ENCODE measurements at regions not wholly inside any gene's neighbourhood (a gene's known extent, or its start where the extent isn't known, plus 50 kb on each side); places are given as distances from the start of the nearest gene placed in this dataset.
"Not testable (repeated sequence)": the region's sequence is repeated elsewhere in the genome, so short reads cannot be mapped to it uniquely, and the experiment has no call there.

- DNase-seq, result no peak
Measured at GRCh38 chr5:100697970-100698369, 162.8 kb downstream of the FAM174A start.

- no peak for DNase-seq
Measured at GRCh38 chr5:100706776-100707175, 171.6 kb downstream of the FAM174A start.

GRCh38 chr5:100708645-100709171, 173.5 kb downstream of the FAM174A start:
- DNase-seq, result no peak

GRCh38 chr5:100709771-100710170, 174.6 kb downstream of the FAM174A start:
- no peak for DNase-seq

GRCh38 chr5:100714780-100715179, 179.6 kb downstream of the FAM174A start:
- DNase-seq, result not testable (repeated sequence)

GRCh38 chr5:100722657-100723056, 180.4 kb downstream of the ST8SIA4 start:
- no peak for DNase-seq

GRCh38 chr5:100723229-100723628, 179.9 kb downstream of the ST8SIA4 start:
- no peak for DNase-seq

DNA sequence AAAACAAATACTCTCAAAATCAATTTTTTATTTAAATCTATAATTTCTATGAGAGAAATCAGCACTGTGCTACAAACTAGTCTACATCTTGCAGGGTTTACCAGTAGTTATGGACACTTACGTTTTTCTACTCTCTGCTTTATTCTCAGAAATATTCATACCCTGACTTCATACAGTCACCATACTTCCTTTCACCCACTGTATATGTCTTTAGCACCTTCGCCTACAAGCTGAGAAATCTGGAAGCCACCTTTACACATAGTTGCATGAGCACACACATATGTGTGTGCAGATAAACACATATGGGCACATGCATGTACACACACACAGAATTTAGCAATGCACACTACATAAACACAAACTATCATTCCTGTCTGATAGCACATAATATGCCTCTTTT, 177.0 kb downstream of the ST8SIA4 start:
- no peak for DNase-seq

GRCh38 chr5:100731768-100732167, 171.3 kb downstream of the ST8SIA4 start:
- DNase-seq, result peak; percentile 22

GRCh38 chr5:100746730-100747129, 156.4 kb downstream of the ST8SIA4 start:
- no peak for DNase-seq

DNA sequence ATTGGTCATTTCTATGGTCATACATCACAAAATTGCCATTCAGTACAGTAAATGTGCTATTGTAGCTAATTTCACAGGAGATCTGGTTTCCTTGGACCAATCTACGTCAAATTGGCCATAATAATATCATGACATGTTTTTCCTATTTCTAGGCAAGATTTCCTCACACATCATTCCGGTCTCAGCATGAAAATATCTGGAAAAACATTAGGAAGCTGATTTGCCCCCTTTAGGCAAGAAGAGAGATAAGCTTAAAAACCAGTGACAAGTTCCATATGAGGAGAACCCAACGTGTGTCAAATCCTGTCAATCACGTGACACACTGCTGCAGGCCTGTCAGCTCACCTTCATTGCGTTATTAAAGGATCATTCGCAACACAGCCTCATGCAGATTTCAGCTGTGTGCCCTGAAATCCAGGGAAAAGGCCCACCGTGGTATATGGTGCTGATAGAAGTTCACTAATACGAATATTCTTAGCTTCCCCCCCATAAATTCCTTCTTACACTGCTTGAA, 153.3 kb downstream of the ST8SIA4 start:
- no peak for DNase-seq

DNA sequence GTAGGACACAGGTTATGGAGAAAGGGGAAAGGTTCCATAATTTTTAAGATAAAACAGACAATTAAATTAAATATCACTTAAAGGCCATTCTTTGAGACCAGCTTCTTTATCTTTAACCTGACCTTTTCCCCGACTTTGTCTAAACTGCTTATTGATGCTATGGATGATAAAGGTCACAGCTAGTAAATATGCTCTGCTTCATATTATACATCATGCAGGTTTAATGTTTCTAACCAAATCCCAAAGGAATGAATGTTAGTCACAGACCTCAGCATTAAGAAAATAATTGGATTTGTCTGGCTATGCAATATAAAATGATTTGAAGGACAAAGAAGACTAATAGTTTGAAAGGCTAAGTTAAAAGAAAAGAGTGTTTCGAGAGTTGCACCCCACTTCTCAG, 147.6 kb downstream of the ST8SIA4 start:
- no peak for DNase-seq

Data from NCI-H1092 treated with DMSO at 0.1 percent for 48 hours (cell line).